Mesodermal cell (in vitro differentiated cells): ENCODE measurements at regions not wholly inside any gene's neighbourhood (a gene's known extent, or its start where the extent isn't known, plus 50 kb on each side); places are given as distances from the start of the nearest gene placed in this dataset.
A peak's percentile ranks its signal among the peaks of the same experiment; 100 is the strongest.

Experiments
- H3K27ac ChIP-seq: 2 replicates; pipeline ENCODE4 v1.7.0; 2013; ENCODE audit warnings: mild to moderate bottlenecking, low read depth, low read length, moderate library complexity; ENCODE audit not compliant: severe bottlenecking
- H3K36me3 ChIP-seq: 2 replicates; pipeline ENCODE4 v1.7.1; 2013; ENCODE audit warnings: mild to moderate bottlenecking, low read length, moderate library complexity; ENCODE audit not compliant: control insufficient read depth, insufficient read depth
- H3K4me1 ChIP-seq: one replicate; pipeline ENCODE4 v1.7.1; 2013; ENCODE audit warnings: mild to moderate bottlenecking, low read length; ENCODE audit not compliant: insufficient read depth, control insufficient read depth, poor library complexity, severe bottlenecking
- H3K4me3 ChIP-seq: 2 replicates; pipeline ENCODE4 v1.7.0; 2013; ENCODE audit warnings: low read length, control low read depth, mild to moderate bottlenecking; ENCODE audit not compliant: insufficient read depth, poor library complexity, severe bottlenecking; ENCODE audit errors: extremely low read depth
- H3K9me3 ChIP-seq: 2 replicates; pipeline ENCODE4 v1.7.1; 2013; ENCODE audit warnings: mild to moderate bottlenecking, low read length, moderate library complexity; ENCODE audit not compliant: control insufficient read depth
- WGBS, 2 experiments: methylation state at CpG; one replicate each; pipeline ENCODE4 v1.1.5; 2013; ENCODE audit warnings: missing lambda C conversion rate in 2 of 2; ENCODE audit not compliant: insufficient coverage in 2 of 2; 5-methylcytosine and 5-hydroxymethylcytosine counted together

GRCh38 chr21:41678924-41679318, 87.9 kb downstream of the RIPK4 start:
- no peaks in the 10 kb centered on the region for H3K9me3 ChIP-seq
- H3K4me3 ChIP-seq, result no peak overlapping the region
- peaks cover 28% of the 10 kb centered on the region for H3K4me1 ChIP-seq
- peak overlapping the region; percentile 72 for H3K27ac ChIP-seq
- WGBS, 2 experiments, result 20 to 21% methylated on average over 9 to 10 of the region's 11 CpGs
- H3K36me3 ChIP-seq, result no peaks in the 10 kb centered on the region

- Histone ChIP-seq H3K4me1 (peaks cover 23% of the 10 kb centered on the region), H3K27ac (peak overlapping the region; percentile 72), H3K9me3 (no peaks in the 10 kb centered on the region), H3K36me3 (no peaks in the 10 kb centered on the region), H3K4me3 (no peak overlapping the region)
- 75 to 79% methylated on average over 15 to 17 of the region's 17 CpGs for WGBS, 2 experiments
Measured at GRCh38 chr21:41678016-41678923, 88.6 kb downstream of the RIPK4 start.

- 92 to 93% methylated on average over 7 of the region's 8 CpGs for WGBS, 2 experiments
- Histone ChIP-seq H3K27ac (peak overlapping the region; percentile 8), H3K4me1 (peaks cover 23% of the 10 kb centered on the region), H3K4me3 (no peak overlapping the region), H3K36me3 (no peaks in the 10 kb centered on the region), H3K9me3 (no peaks in the 10 kb centered on the region)
Measured at GRCh38 chr21:41677671-41678015, 89.2 kb downstream of the RIPK4 start.

GRCh38 chr21:41676198-41676597, 90.7 kb downstream of the RIPK4 start:
- no CpG with 5 or more reads among the region's 3 CpGs for WGBS, 2 experiments
- H3K36me3 ChIP-seq, result no peaks in the 10 kb centered on the region
- H3K4me1 ChIP-seq, result peaks cover 23% of the 10 kb centered on the region

GRCh38 chr21:41675574-41675973, 91.3 kb downstream of the RIPK4 start:
- Histone ChIP-seq H3K4me3 (no peak overlapping the region), H3K9me3 (no peaks in the 10 kb centered on the region), H3K4me1 (peaks cover 19% of the 10 kb centered on the region), H3K36me3 (no peaks in the 10 kb centered on the region), H3K27ac (no peak overlapping the region)
- 96 to 100% methylated on average over 1 to 3 of the region's 6 CpGs for WGBS, 2 experiments

More at GRCh38 chr21:41676198-41676597, 90.7 kb downstream of the RIPK4 start:
- no peaks in the 10 kb centered on the region for H3K9me3 ChIP-seq
- H3K4me3 ChIP-seq, result no peak overlapping the region
- H3K27ac ChIP-seq, result no peak overlapping the region

GRCh38 chr21:41674402-41674801, 92.5 kb downstream of the RIPK4 start:
- H3K36me3 ChIP-seq, result no peaks in the 10 kb centered on the region
- WGBS, 2 experiments, result 87% methylated on average over 3 of the region's 6 CpGs
- peaks cover 13% of the 10 kb centered on the region for H3K4me1 ChIP-seq
- no peak overlapping the region for H3K4me3 ChIP-seq
- H3K9me3 ChIP-seq, result no peaks in the 10 kb centered on the region
- no peak overlapping the region for H3K27ac ChIP-seq

GRCh38 chr21:41673596-41674335, 93.1 kb downstream of the RIPK4 start:
- Histone ChIP-seq H3K27ac (no peak overlapping the region), H3K9me3 (no peaks in the 10 kb centered on the region), H3K4me3 (no peak overlapping the region), H3K36me3 (no peaks in the 10 kb centered on the region), H3K4me1 (peaks cover 12% of the 10 kb centered on the region)
- WGBS, 2 experiments, result 86 to 94% methylated on average over 7 to 12 of the region's 13 CpGs

- no peaks in the 10 kb centered on the region for H3K36me3 ChIP-seq
- peaks cover 7% of the 10 kb centered on the region for H3K4me1 ChIP-seq
- no peak overlapping the region for H3K4me3 ChIP-seq
- no peak overlapping the region for H3K27ac ChIP-seq
- 92% methylated on average over 18 of the region's 18 CpGs for WGBS, 2 experiments
- no peaks in the 10 kb centered on the region for H3K9me3 ChIP-seq
Measured at GRCh38 chr21:41673071-41673470, 93.8 kb downstream of the RIPK4 start.

GRCh38 chr21:41672543-41672915, 94.3 kb downstream of the RIPK4 start:
- 78 to 80% methylated on average over 1 of the region's 1 CpG for WGBS, 2 experiments
- H3K9me3 ChIP-seq, result no peaks in the 10 kb centered on the region
- H3K4me1 ChIP-seq, result peaks cover 1% of the 10 kb centered on the region
- H3K4me3 ChIP-seq, result no peak overlapping the region
- no peaks in the 10 kb centered on the region for H3K36me3 ChIP-seq
- no peak overlapping the region for H3K27ac ChIP-seq

- no peaks in the 10 kb centered on the region for H3K36me3 ChIP-seq
- H3K4me1 ChIP-seq, result peaks cover under 1% of the 10 kb centered on the region
- H3K27ac ChIP-seq, result no peak overlapping the region
- no peaks in the 10 kb centered on the region for H3K9me3 ChIP-seq
- WGBS, 2 experiments, result 84 to 89% methylated on average over 22 of the region's 22 CpGs
- H3K4me3 ChIP-seq, result no peak overlapping the region
Measured at GRCh38 chr21:41671859-41672542, 94.9 kb downstream of the RIPK4 start.
